Fibroblast of lung (primary cell): ENCODE measurements at regions not wholly inside any gene's neighbourhood (a gene's known extent, or its start where the extent isn't known, plus 50 kb on each side); places are given as distances from the start of the nearest gene placed in this dataset.

ENCODE experiments used
- DNase-seq, 2 donors: peaks; one replicate each; pipeline versions ENCODE4 v3.0.0 to v3.0.0-alpha.2; 2010; ENCODE audit warnings: low read depth in 2 of 2
- H2AFZ ChIP-seq: 2 replicates; pipeline ENCODE4 v1.5.1; 2012; ENCODE audit warnings: low read length, control low read depth, inconsistent platforms
- H3K27ac ChIP-seq: 2 replicates; pipeline ENCODE4 v1.5.1; 2011; ENCODE audit warnings: low read length, control low read depth; ENCODE audit not compliant: insufficient read depth
- H3K27me3 ChIP-seq: 2 replicates; pipeline ENCODE4 v1.5.1; 2011; ENCODE audit warnings: mild to moderate bottlenecking, low read length; ENCODE audit not compliant: control insufficient read depth, insufficient read depth
- H3K36me3 ChIP-seq: 2 replicates; pipeline ENCODE4 v1.5.1; 2011; ENCODE audit warnings: low read length; ENCODE audit not compliant: control insufficient read depth, insufficient read depth
- H3K4me1 ChIP-seq: 2 replicates; pipeline ENCODE4 v1.5.1; 2011; ENCODE audit warnings: low read length; ENCODE audit not compliant: control insufficient read depth, insufficient read depth; ENCODE audit errors: extremely low read depth
- H3K4me2 ChIP-seq: 2 replicates; pipeline ENCODE4 v1.5.1; 2011; ENCODE audit warnings: low read length, control low read depth; ENCODE audit not compliant: insufficient read depth; ENCODE audit errors: extremely low read depth
- H3K4me3 ChIP-seq, 4 experiments: fragments of 200-600 bp in 1 of 4; sonication (generic) in 1 of 4; replicated peaks in 1 of 4; 2 replicates each; pipeline ENCODE4 v1.5.1; 2011 to 2016; ENCODE audit warnings: low read length in 4 of 4, low read depth in 3 of 4, mild to moderate bottlenecking in 3 of 4, control low read depth in 2 of 4, inconsistent platforms in 1 of 4, mixed read lengths in 1 of 4; ENCODE audit not compliant: insufficient read depth in 1 of 4; ENCODE audit errors: control extremely low read depth in 1 of 4
- H3K79me2 ChIP-seq: 2 replicates; pipeline ENCODE4 v1.5.1; 2012; ENCODE audit warnings: mild to moderate bottlenecking, low read length, inconsistent platforms; ENCODE audit not compliant: control insufficient read depth, insufficient read depth
- H3K9ac ChIP-seq: 2 replicates; pipeline ENCODE4 v1.5.1; 2011; ENCODE audit warnings: mild to moderate bottlenecking, low read length, control low read depth; ENCODE audit not compliant: insufficient read depth
- H3K9me3 ChIP-seq: 2 replicates; pipeline ENCODE4 v1.5.1; 2012; ENCODE audit warnings: low read depth, low read length; ENCODE audit not compliant: control insufficient read depth, insufficient read depth
- H4K20me1 ChIP-seq: 2 replicates; pipeline ENCODE4 v1.5.1; 2011; ENCODE audit warnings: low read length; ENCODE audit not compliant: control insufficient read depth, insufficient read depth; ENCODE audit errors: extremely low read depth
- EZH2 ChIP-seq: IDR thresholded peaks from 2 replicates; pipeline ENCODE4 v1.5.1; 2012; ENCODE audit warnings: low read length, control low read depth, mild to moderate bottlenecking; ENCODE audit errors: missing control alignments
- TF ChIP-seq, protein P1 (sequence below), 2 donors: IDR thresholded peaks in 1 of 2; conservative IDR thresholded peaks in 1 of 2; 1 replicate in 1 of 2; 2 replicates in 1 of 2; pipeline ENCODE4 v1.5.1; 2011 to 2012; ENCODE audit warnings: low read length in 2 of 2, control low read depth in 1 of 2, inconsistent platforms in 1 of 2, low read depth in 1 of 2, mild to moderate bottlenecking in 1 of 2

DNA sequence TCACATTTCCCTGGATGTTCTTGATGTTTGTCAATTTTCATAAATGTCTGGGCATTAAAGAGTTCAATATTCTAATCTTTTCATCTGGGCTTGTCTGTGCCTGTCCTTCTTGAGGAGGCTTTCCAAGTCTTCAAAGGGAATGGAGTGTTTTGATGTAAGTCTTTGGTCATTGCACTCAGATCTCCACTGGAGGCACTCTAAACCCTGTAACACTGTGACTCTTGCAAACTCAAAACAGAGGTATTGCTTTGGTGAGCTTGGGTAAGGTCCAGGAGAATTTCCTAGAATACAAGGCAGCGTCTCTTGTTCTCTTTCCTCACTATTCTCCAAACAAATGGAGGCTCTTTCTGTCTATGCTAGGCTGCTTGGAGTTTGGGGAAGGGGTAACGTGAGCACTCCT lies 1118.1 kb upstream of the PABPC4L start:
- TF ChIP-seq, protein P1, sequence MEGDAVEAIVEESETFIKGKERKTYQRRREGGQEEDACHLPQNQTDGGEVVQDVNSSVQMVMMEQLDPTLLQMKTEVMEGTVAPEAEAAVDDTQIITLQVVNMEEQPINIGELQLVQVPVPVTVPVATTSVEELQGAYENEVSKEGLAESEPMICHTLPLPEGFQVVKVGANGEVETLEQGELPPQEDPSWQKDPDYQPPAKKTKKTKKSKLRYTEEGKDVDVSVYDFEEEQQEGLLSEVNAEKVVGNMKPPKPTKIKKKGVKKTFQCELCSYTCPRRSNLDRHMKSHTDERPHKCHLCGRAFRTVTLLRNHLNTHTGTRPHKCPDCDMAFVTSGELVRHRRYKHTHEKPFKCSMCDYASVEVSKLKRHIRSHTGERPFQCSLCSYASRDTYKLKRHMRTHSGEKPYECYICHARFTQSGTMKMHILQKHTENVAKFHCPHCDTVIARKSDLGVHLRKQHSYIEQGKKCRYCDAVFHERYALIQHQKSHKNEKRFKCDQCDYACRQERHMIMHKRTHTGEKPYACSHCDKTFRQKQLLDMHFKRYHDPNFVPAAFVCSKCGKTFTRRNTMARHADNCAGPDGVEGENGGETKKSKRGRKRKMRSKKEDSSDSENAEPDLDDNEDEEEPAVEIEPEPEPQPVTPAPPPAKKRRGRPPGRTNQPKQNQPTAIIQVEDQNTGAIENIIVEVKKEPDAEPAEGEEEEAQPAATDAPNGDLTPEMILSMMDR (conservative IDR thresholded peaks at IDR 0.05 in 1 of 2, IDR thresholded peaks at IDR 0.05 in 1 of 2; ENCODE audit: low read depth in 1 of 2, low read length in 2 of 2) = peak in 1 of 2 donors; percentile 14
- no peak for TF ChIP-seq EZH2

DNA sequence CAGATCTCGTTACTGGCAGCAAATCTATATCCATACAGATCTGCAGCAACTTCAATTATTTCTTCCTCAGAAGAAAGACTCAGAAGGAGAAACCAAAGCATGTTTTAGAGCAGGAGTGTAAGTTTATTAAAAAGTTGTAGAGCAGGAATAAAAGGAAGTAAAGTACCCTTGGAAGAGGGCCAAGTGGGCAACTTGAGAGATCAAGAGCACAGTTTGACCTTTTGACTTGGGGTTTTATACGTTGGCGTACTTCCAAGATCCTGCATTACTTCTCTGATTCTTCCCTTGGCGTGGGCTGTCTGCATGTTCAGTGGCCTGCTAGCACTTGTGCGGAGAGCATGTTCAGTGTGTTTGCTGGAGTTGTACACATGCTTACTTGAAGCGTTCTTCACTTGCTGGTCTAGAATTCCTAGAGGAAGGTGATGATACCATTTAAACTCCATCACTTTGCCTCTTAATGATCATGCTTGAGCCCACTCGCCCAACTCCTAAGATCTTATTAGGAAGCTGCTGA lies 1114.7 kb upstream of the PABPC4L start:
- no peak for DNase-seq
- Histone ChIP-seq H3K4me3 (no peak overlapping the region), H3K79me2 (no peaks in the 10 kb centered on the region), H3K27me3 (no peaks in the 10 kb centered on the region), H3K36me3 (no peaks in the 10 kb centered on the region), H2AFZ (no peak overlapping the region), H4K20me1 (no peaks in the 10 kb centered on the region), H3K9me3 (no peaks in the 10 kb centered on the region), H3K4me1 (no peaks in the 10 kb centered on the region), H3K4me2 (no peak overlapping the region), H3K27ac (no peak overlapping the region), H3K9ac (no peak overlapping the region)
- TF ChIP-seq, protein P1 (conservative IDR thresholded peaks at IDR 0.05 in 1 of 2, IDR thresholded peaks at IDR 0.05 in 1 of 2; ENCODE audit: low read depth in 1 of 2, low read length in 2 of 2) = no peak
- TF ChIP-seq EZH2 = no peak

More for the DNA sequence above, 1118.1 kb upstream of the PABPC4L start:
- Histone ChIP-seq H3K36me3 (no peaks in the 10 kb centered on the region), H4K20me1 (no peaks in the 10 kb centered on the region), H3K4me3 (no peak overlapping the region), H3K27ac (no peak overlapping the region), H3K79me2 (no peaks in the 10 kb centered on the region), H3K27me3 (no peaks in the 10 kb centered on the region), H3K9me3 (no peaks in the 10 kb centered on the region), H3K4me2 (no peak overlapping the region), H3K9ac (no peak overlapping the region), H3K4me1 (no peaks in the 10 kb centered on the region), H2AFZ (no peak overlapping the region)
- DNase-seq = peak in 1 of 2 donors; percentile 1

DNA sequence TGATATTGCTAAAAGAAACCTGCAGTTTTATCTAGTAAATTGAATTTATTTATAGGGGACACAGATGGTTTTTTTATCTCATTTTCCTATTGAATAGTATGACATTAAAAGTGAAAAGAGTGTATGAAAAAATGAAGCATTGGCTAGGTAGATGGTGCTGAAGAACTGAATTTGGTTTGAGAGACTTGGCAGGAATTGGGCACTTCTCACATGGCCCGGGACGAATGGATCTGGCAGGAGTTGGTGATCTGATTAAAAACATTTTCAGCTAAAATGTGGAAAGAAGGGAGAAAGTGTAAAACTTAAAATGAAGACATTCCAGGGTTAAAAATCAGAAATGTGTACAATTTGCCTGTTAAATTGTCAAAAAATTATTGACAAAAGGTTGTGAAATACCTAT lies 1088.5 kb upstream of the PABPC4L start:
- no peak for DNase-seq
- no peak overlapping the region for H2AFZ ChIP-seq
- TF ChIP-seq EZH2 = no peak
- TF ChIP-seq, protein P1 (conservative IDR thresholded peaks at IDR 0.05 in 1 of 2, IDR thresholded peaks at IDR 0.05 in 1 of 2; ENCODE audit: low read depth in 1 of 2, low read length in 2 of 2) = no peak

More for the DNA sequence above, 1088.5 kb upstream of the PABPC4L start:
- Histone ChIP-seq H3K79me2 (no peaks in the 10 kb centered on the region), H3K4me3 (no peak overlapping the region), H3K36me3 (no peaks in the 10 kb centered on the region), H3K9ac (no peak overlapping the region), H4K20me1 (no peaks in the 10 kb centered on the region), H3K4me2 (no peak overlapping the region), H3K27ac (no peak overlapping the region), H3K4me1 (no peaks in the 10 kb centered on the region), H3K27me3 (no peaks in the 10 kb centered on the region), H3K9me3 (no peaks in the 10 kb centered on the region)
